ENCODE measurements at regions not wholly inside any gene's neighbourhood (a gene's known extent, or its start where the extent isn't known, plus 50 kb on each side); places are given as distances from the start of the nearest gene placed in this dataset.
"Not testable (repeated sequence)": the region's sequence is repeated elsewhere in the genome, so short reads cannot be mapped to it uniquely, and the experiment has no call there.

DNA sequence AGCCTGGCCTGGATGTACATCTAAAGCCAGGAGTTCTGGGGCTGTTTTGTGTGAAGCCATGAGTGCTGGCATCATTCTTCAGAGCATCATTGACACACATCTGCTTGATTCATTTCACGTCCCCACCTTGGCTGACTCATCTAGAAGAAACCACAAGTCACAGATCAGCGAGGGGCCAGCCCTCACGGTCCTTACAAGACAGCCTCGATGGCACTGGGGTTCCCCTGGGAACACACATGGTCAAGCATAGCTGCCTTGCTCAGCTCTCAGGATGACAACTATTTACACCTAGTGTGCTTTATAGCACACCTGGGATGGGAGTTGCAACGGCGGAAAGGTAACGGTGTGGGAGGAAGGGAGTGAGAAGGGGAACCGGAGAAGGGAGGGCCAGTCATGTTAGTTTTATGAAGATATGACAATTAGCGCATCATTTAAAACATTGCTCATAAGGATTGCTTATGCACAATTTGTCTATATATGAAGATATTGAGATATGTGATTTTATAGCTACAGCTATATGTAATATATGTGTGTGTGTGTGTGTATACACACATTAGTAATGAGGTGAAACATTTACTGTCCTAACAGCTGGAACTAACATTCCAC lies 227.1 kb downstream of the RPLP1 start:
- no peak for DNase-seq (ENCODE audit: low read depth)

DNA sequence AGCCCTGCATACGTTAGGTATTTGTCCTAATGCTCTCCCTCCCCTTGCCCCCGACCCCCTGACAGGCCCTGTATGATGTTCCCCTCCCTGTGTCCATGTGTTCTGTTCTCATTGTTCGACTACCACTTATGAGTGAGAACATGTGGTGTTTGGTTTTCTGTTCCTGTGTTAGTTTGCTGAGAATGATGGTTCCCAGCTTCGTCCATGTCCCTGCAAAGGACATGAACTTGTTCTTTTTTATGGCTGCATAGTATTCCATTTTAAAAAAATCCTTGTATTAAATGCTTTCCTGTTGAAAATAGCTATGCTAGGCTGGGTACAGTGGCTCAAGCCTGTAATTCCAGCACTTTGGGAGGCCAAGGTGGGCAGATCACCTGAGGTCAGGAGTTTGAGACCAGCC lies 232.2 kb downstream of the RPLP1 start:
- DNase-seq (ENCODE audit: low read depth) = not testable (repeated sequence)

DNA sequence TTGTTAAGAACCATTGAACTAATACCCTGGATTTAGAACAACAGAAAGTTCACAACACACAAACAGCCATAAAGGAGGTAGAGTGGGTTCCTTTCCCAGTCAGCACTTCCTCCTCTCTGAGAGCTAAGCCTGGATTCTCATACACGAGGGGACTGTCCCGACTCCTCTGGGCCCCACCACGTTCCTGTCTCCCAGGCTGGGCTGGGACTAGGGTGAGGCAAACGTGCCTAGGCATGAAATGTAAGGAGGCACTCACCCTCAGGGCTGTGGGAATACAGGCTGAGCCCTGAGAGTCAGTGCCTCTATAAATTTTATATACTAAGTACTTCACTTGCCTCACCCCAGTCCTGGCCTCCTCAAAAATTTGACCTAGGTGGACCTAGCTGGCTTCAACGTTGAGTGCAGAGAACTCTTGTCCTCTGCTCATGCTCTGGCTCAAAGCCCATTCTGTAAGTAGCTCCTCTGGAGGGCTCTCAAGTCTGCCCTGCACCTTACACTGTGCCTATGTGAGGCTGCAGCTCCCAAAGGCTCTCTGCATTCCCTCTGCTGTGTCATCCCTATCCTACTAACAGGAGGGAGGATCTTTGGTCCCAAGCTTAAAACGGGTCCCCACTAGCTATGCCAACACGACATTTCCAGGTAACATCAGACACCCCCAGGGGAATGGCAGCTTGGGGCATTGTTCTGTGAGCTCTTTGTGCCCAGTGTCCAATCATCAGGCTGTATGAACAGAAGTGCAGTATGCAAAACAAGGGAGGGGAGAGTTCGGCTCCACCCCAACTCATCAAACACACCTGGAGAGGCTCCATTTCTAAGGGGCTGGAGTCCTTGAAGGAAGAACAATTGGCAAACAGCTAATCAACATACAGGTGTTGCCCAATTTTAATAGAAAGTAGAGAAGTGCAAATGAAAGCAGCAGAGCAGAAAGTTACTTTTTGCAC lies 233.2 kb downstream of the RPLP1 start:
- DNase-seq (ENCODE audit: low read depth) = no peak

DNA sequence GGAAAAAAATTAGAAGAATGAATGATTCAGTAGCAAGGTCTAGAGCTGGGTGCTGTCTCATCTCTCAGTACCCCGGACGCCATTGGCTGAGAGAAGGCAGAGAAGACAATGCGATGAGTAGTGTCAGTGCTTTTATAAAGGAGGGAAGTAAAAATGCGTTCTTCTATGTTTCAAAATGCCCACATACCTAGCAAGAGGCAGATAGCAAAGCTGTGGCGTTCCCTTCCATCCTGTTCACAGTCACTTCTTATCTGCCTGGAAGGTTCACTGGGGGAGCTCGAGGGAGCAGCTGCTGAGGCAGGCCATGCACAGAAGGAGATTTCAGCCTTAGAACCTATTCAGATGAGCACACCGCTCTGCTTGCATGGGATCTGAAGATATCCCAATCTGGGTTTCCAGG lies 234.0 kb downstream of the RPLP1 start:
- no peak for DNase-seq (ENCODE audit: low read depth)

DNA sequence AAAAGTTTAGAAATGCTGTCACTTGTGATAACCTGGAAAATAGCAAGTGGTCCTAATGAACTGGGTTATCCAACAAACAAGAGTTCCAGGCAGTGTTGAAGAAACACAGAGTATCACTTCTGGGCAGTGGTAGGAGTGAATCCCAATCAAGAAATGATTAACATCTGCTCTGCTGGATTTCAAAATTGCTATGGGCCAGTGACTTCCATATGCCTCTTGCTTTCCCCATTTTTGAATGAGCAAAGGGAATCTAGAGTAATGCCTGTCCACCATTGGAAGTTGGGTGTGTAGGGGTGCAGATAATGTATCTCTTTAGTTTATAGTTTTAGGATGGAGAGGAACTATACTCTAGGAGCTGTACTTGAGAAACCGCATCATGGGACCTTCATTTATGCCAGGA lies 236.5 kb downstream of the RPLP1 start:
- no peak for DNase-seq (ENCODE audit: low read depth)

DNA sequence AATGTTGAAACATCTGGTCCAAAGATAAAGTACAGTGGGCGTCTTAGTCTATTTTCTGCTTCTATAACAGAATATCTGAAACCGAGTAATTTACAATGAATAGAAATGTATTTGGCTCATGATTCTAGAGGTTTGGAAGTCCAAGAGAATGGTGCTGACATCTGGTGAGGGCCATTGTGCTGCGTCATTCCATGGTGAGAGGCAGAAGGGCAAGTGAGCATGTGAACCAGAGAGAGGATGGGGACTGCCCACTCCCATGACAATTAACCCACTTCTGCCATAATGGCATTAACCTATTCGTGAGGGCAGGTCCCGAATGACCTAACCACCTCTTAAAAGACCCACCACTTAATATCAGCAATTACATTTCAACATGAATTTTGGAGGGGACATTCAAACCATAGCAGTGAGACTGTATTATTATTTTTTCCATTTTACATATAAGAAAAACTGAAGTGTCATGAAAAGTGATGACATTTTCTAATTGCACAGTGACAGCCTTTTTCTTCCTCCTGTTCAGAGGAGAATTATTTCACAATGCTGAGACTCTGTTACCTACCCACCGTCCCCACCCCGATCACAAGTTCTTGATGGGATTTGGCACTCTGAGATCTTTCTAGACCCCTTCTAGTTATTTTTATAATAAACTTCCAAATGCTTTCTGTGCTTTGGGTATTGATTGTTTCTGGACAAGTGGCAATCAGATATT lies 238.8 kb downstream of the RPLP1 start:
- no peak for DNase-seq (ENCODE audit: low read depth)

DNA sequence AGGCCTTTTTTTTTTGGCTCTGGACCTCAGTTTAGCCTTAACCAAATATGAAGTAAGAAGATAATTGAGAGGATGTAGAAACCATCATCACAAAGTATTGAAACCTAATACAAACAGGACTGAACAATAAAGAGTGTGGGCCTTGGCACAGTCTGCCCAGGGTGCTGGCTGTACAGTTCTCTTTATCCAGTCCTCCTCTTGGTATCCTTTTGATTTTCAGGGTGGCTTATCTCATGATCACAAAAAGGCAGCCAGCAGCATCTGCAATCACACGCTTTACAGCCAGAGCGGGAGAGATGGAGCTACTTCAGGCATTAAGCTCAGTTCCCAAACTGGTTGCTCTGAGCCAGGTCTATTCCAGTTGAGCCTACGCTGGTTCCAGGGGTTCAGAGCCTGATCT lies 239.7 kb downstream of the RPLP1 start:
- no peak for DNase-seq (ENCODE audit: low read depth)

DNA sequence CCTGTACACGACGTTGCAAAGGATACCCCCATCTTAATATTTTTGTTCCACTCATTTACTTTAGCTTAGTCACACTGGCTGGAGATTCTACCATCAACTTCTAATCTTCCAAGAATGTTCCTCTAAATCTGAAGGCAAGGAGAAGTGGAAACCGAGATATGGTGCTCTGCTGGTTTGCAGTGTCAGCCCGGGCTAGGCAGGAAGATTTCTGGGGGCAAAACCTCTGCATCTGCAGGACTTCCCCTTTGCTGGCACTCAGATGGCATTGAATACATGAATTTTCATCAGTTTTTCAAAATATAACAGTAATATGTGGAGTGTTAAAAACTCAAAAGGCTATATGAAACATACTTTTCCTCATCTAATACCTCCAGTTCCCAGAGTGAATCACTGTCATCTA lies 240.4 kb downstream of the RPLP1 start:
- DNase-seq (ENCODE audit: low read depth) = no peak

DNA sequence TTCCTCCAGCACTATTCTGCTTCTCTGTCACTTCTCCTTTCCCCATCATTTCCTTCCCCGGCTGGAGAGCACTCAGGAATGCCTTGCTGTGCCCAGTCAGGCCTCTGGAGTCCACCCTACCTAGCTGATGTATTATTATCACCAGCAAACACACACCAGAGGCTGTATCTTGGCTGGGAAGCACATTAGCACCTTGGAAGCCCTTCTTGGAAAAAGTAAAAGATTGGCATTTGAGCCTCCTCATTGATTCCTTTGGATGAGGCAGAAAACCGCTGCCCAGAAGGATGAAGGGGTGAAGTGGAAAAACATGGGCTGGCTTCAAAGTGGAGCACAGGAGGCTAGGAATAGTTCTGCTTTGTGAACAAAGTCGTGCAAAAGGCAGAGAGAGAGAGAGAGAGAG lies 244.3 kb downstream of the RPLP1 start:
- no peak for DNase-seq (ENCODE audit: low read depth)

DNA sequence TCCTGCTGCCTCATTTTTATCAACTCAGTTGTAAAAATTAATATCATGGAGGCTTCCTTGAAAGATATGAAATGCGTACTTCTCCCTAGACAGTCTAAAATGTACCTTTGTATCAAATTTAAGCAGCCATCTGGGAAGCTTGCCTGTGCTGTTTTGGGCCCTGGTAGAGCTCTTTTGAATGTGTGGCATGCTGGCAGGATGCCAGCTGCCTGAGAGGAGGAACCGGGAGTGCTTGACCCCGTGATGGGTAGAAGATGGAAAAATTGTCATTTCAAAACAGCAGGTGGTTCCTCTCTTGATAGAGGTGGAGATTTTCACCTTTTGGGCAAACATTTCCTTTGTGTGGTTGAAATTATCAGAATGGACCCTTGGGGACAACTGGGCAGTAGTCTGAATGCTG lies 245.3 kb downstream of the RPLP1 start:
- no peak for DNase-seq (ENCODE audit: low read depth)

DNA sequence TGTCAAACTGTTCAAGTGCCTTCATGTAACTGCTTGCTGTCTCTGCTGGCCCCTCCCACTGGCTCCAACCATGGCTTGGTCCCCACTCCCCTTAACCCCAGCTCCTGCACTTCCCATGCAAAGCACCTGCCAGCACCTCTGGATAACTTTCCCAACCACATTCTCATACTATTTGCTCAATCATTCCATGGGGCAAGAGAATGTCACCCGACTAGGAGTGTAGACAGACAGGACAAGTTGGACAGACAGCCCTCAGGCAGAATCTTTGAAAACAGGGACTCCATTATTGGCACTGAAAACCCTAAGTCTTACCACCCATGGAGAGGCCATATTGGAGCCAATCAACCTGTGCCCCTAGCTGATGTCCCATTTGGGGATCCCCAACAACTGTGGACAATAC lies 246.5 kb downstream of the RPLP1 start:
- DNase-seq (ENCODE audit: low read depth) = no peak

DNA sequence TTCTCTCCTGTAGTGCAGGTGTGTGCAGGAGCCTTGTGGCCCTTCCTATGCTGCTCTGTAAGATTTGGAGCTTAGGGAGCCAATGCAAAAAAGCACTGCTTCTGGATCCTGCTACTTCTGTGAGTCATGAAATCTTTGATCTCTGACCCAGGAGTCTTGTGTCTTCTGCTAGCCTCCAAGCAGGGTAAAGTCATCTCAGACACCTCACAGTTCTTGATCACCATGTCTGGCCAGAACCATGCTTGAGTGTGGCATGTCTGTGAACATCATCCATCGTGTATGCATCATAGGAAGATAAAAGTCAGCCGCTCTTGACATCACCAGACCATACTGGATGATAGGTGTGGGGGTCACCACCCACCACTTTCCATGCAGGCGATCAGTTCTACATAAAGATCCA lies 247.8 kb downstream of the RPLP1 start:
- no peak for DNase-seq (ENCODE audit: low read depth)

DNA sequence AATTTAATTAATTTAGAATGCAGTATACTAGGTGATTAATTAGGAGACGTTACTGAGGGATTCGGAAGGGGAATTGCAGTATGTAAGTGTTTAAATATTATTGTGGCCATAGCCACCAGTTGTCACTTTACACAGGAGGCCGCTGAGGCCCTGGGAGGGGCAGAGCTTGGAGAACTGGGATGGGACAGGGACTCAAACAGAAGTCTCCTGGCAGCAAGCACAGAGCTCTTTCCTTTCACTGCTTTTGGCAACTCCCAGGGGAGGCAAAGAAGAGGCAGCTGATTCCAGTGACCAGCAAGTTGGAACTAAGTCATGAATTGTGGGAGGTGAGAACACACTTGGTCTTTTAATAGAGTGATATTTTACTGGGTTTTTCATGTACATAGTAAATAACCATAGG lies 248.6 kb downstream of the RPLP1 start:
- DNase-seq (ENCODE audit: low read depth) = no peak

DNA sequence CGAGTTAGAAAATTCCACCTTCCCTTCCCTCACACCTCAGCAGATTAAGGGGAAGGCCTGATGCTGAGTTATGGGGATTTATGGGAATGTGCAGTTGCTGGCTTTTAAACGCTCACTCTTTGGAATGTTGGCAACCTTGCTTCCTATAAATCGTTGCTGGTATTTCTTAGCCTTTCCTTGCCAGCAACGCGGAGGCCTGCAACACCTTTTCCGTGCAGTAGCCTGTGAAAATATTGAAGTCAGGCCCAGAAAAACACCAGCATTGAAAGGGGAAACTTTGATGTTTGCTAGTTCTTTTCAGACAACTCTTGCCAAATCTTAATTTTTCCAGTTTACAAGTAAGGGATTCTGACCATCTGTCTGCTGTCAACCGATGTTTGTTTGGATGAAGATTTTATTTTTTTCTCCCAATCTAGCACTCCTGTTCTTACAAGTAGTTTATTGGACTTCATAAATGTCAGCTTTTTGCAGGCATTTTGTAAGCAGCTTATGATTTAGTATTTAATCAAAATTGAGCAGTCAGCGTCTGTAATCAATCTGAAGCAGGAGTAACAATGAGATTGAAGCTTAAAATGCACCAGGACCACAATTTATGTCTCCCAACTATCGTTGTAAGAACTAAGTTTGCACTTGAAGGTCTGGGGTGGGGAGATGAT lies 251.0 kb downstream of the RPLP1 start:
- DNase-seq (ENCODE audit: low read depth) = no peak

DNA sequence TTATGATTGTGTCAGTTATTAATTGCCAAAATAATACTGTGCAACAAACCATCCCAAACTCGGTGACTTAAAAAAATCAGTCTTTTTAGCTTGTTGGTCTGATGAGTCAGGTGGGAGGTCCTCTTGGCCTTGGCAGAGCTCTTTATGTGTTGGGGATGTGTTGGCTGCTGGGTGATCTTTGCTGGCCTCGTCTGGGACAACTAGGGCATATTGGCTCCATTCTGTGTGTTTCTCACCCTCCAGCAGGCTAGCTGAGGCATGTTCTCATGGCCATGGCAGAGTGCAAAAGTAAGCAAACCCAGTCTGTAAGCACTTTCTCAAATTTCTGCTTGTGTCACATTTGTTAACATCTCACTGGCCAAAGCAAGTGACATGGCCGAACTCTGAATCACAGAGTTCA lies 251.6 kb downstream of the RPLP1 start:
- DNase-seq (ENCODE audit: low read depth) = peak; percentile 6

DNA sequence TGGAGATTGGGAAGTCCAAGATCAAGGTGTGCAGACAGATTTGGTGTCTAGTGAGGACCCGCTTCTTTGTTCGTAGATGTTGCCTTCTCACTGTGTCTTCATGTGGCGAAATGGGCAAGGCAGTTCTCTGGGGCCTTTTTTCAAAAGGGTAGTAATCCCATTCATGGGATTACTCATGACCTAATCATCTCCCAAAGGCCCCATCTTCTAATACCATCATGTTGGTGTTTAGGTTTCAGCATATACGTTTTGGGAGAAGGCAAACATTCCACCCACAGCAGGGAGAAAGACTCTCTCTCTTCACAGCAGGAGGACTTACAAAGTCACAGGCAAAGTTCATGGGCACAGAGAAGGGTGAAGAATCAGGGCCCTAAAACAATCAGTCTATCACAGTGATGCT lies 252.1 kb downstream of the RPLP1 start:
- DNase-seq (ENCODE audit: low read depth) = no peak

DNA sequence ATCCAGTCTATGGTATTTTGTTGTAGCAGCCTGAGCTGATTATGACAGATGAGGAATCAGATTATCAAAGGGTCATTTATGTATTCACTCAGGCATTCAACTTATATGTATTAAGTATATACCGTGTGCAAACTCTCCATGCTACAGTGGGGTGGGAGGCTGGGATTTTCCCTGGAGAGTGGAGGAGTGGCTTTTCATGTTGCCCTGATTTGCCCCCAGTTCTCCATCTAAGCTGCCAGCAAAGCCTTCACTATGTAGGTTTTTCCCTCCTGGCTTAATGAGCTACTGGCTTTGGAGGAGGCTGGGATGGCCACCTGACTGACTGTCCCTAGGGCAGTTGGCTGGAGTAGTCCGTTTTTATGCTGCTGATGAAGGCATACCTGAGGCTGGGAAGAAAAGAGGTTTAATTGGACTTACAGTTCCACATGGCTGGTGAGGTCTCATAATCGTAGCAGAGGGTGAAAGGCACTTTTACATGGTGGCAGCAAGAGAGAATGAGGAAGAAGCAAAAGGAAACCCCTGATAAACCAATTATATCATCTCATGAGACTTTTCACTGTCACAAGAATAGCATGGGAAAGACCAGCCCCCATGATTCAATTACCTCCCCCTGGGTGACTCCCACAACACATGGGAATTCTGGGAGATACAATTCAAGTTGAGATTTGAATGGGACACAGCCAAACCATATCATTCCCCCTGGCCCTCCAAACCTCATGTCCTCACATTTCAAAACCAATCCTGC lies 253.9 kb downstream of the RPLP1 start:
- no peak for DNase-seq (ENCODE audit: low read depth)

DNA sequence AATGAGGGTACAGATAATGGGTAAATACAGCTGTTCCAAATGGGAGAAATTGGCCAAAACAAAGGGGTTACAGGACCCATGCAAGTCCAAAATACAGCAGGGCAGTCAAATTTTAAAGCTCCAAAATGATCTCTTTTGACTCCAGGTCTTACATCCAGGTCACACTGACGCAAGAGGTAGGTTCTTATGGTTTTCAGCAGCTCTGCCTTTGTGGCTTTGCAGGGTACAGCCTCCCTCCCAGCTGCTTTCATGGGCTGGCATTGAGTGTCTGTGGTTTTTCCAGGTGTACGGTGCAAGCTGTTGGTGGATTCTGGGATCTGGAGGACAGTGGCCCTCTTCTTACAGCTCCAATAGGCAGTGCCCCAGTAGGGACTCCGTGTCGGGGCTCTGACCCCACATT lies 254.6 kb downstream of the RPLP1 start:
- not testable (repeated sequence) for DNase-seq (ENCODE audit: low read depth)

DNA sequence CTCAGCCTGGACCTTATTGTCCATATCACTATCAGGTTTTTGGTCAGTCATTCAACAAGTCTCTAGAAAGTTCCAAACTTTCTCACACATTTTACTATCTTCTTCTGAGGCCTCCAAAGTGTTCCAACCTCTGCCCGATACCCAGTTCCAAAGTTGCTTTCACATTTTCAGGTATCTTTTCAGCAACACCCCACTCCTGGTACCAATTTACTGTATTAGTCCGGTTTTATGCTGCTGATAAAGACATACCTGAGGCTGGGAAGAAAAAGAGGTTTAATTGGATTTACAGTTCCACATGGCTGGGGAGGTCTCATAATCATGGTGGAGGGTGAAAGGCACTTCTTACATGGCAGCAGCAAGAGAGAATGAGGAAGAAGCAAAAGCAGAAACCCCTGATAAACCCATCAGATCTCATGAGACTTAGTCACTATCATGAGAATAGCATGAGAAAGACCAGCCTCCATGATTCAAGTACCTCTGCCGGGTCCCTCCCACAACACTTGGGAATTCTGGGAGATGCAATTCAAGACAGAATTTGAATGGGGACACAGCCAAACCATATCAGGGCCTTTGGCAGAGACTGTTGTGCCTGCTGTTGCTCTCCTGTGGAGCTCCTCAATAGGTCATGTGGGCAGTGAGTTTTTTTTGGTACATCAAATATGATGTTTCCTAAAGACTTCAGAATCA lies 256.0 kb downstream of the RPLP1 start:
- DNase-seq (ENCODE audit: low read depth) = not testable (repeated sequence)

DNA sequence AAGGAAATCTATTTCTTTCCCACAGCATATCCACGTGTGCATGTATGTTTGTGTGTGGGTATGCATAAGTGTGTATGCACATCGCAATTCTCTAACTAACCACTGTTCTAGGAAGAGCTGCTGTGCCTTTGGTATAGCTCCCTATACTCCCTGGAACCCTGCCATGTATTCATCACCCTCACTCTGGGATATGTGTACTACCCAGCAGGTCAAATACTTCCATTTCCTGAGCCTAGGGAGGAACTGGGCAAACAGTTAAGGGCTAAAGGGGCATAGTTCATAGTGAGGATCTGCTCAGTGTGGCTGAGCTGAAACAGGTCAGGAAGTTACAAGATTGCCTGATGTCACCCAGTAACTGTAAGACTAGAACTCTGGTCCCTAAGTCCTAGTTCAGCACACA lies 260.4 kb downstream of the RPLP1 start:
- DNase-seq (ENCODE audit: low read depth) = no peak
